CD14-positive monocyte (primary cell): ENCODE measurements at regions not wholly inside any gene's neighbourhood (a gene's known extent, or its start where the extent isn't known, plus 50 kb on each side); places are given as distances from the start of the nearest gene placed in this dataset.

Experiments
- DNase-seq, 3 donors: peaks; one replicate each; pipeline ENCODE4 v3.0.0-alpha.2; 2011 to 2022
- H2AFZ ChIP-seq: 2 replicates; pipeline ENCODE4 v1.6.0; 2012; ENCODE audit warnings: mild to moderate bottlenecking, low read depth, low read length, inconsistent platforms; ENCODE audit not compliant: insufficient read depth, poor library complexity, severe bottlenecking
- H3K27ac ChIP-seq, 2 donors: 1 replicate in 1 of 2; 2 replicates in 1 of 2; pipeline ENCODE4 v1.5.1; 2012 to 2013; ENCODE audit warnings: low read length in 2 of 2, control low read depth in 1 of 2, inconsistent platforms in 1 of 2, low read depth in 1 of 2, mild to moderate bottlenecking in 1 of 2
- H3K27me3 ChIP-seq, 2 donors: one replicate each; pipeline versions ENCODE4 v1.6.0 to v1.6.1; 2011 to 2013; ENCODE audit warnings: low read length in 2 of 2; ENCODE audit not compliant: control insufficient read depth in 2 of 2, insufficient read depth in 2 of 2
- H3K36me3 ChIP-seq, 2 donors: replicated peaks in 1 of 2; 1 replicate in 1 of 2; 2 replicates in 1 of 2; pipeline versions ENCODE4 v1.5.1 to v1.6.1; 2012 to 2013; ENCODE audit warnings: low read length in 2 of 2, control low read depth in 1 of 2, inconsistent platforms in 1 of 2, mild to moderate bottlenecking in 1 of 2; ENCODE audit not compliant: insufficient read depth in 2 of 2, control insufficient read depth in 1 of 2
- H3K4me1 ChIP-seq, 2 donors: 1 replicate in 1 of 2; 2 replicates in 1 of 2; pipeline versions ENCODE4 v1.5.1 to v1.6.1; 2012 to 2013; ENCODE audit warnings: low read length in 2 of 2, control low read depth in 1 of 2, inconsistent platforms in 1 of 2, mild to moderate bottlenecking in 1 of 2, moderate library complexity in 1 of 2; ENCODE audit not compliant: insufficient read depth in 2 of 2, control insufficient read depth in 1 of 2
- H3K4me2 ChIP-seq: replicated peaks from 2 replicates; pipeline ENCODE3; 2012; ENCODE audit warnings: low read length, moderate library complexity, mild to moderate bottlenecking; ENCODE audit not compliant: poor library complexity, severe bottlenecking; ENCODE audit errors: extremely low read depth
- H3K4me3 ChIP-seq, 3 experiments: fragments of 200-600 bp in 1 of 3; sonication (generic) in 1 of 3; replicated peaks in 1 of 3; 1 replicate in 2 of 3; 2 replicates in 1 of 3; pipeline ENCODE4 v1.5.1; 2011 to 2013; ENCODE audit warnings: low read length in 3 of 3, mild to moderate bottlenecking in 3 of 3, control low read depth in 2 of 3, low read depth in 2 of 3, inconsistent platforms in 1 of 3, moderate library complexity in 1 of 3
- H3K79me2 ChIP-seq: 2 replicates; pipeline ENCODE4 v1.6.0; 2012; ENCODE audit warnings: mild to moderate bottlenecking, control low read depth, inconsistent platforms, low read length, moderate library complexity; ENCODE audit not compliant: insufficient read depth
- H3K9ac ChIP-seq: 2 replicates; pipeline ENCODE4 v1.6.0; 2017; ENCODE audit warnings: low read length, mild to moderate bottlenecking; ENCODE audit not compliant: insufficient read depth, poor library complexity, severe bottlenecking
- H3K9me3 ChIP-seq, 2 donors: replicated peaks in 1 of 2; 1 replicate in 1 of 2; 2 replicates in 1 of 2; pipeline versions ENCODE4 v1.5.1 to v1.6.1; 2012 to 2013; ENCODE audit warnings: low read length in 2 of 2, control low read depth in 1 of 2; ENCODE audit not compliant: control insufficient read depth in 1 of 2, insufficient read depth in 1 of 2
- H4K20me1 ChIP-seq: 2 replicates; pipeline ENCODE4 v1.6.0; 2012; ENCODE audit warnings: mild to moderate bottlenecking, low read length, control low read depth, moderate library complexity; ENCODE audit not compliant: insufficient read depth
- H3K27ac Mint-ChIP-seq, 7 donors: one replicate each; pipeline ENCODE4 v1.8.0; 2020; ENCODE audit warnings: mild to moderate bottlenecking in 7 of 7, mixed read lengths in 7 of 7, moderate library complexity in 6 of 7, inconsistent platforms in 2 of 7
- H3K27me3 Mint-ChIP-seq, 3 donors: one replicate each; pipeline ENCODE4 v1.8.0; 2021 to 2022; ENCODE audit warnings: low read depth in 3 of 3, mild to moderate bottlenecking in 3 of 3, mixed read lengths in 3 of 3, moderate library complexity in 3 of 3, inconsistent platforms in 1 of 3
- H3K36me3 Mint-ChIP-seq, 2 donors: one replicate each; pipeline ENCODE4 v1.8.0; 2020; ENCODE audit warnings: mixed read lengths in 2 of 2, inconsistent platforms in 1 of 2, mild to moderate bottlenecking in 1 of 2
- H3K4me1 Mint-ChIP-seq: one replicate; pipeline ENCODE4 v1.8.0; 2020; ENCODE audit warnings: mild to moderate bottlenecking, mixed read lengths
- H3K4me3 Mint-ChIP-seq, 2 donors: one replicate each; pipeline ENCODE4 v1.8.0; 2020; ENCODE audit warnings: mild to moderate bottlenecking in 2 of 2, mixed read lengths in 2 of 2, moderate library complexity in 1 of 2
- H3K9me3 Mint-ChIP-seq, 7 donors: one replicate each; pipeline ENCODE4 v1.8.0; 2020 to 2022; ENCODE audit warnings: mixed read lengths in 7 of 7, mild to moderate bottlenecking in 6 of 7, moderate library complexity in 6 of 7, inconsistent platforms in 2 of 7
- WGBS: methylation state at CpG from one replicate; pipeline ENCODE4 v1.1.5; 2013; ENCODE audit warnings: missing lambda C conversion rate; ENCODE audit not compliant: insufficient coverage; 5-methylcytosine and 5-hydroxymethylcytosine counted together
- intact Hi-C, 2 donors: fragments of 100-400 bp; cut with micrococcal nuclease; formaldehyde crosslinking; loops; one replicate each; pipeline versions ENCODE4 v1.15.0 to v1.15.1; 2023
- TF ChIP-seq, protein P1 (sequence below): fragments of 200-600 bp; IDR thresholded peaks from one replicate; pipeline ENCODE4 v1.8.0; 2022; ENCODE audit warnings: antibody characterized with exemption, mild to moderate bottlenecking

DNA sequence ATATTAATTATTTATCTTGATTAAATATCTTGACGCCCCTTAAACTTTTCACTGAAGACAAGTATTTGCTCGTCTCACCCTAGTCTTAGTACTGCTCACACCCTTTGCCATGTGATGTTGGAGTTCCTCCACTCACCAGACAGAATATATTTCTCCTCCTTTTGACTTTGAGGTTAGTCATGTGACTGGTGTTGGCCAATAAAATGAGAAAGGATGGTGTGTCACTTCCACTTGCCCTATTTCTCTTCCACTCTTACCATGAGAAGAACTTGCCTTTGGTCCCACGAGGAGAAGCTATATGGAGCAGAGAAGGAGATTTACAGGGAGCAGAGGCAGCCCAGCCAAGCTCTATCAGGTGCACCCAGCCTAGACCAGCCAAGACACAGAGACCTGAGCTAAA is 64.9 kb upstream of the TAB2 start:
- no CpG with 5 or more reads among the region's 3 CpGs for WGBS
- Mint-ChIP-seq H3K9me3 (peaks cover 2 to 6% (median 4%) of the 10 kb centered on the region in 7 donors), H3K4me3 (no peak overlapping the region), H3K36me3 (peaks cover 3 to 4% of the 10 kb centered on the region in 2 donors), H3K27me3 (peaks cover 0 to 3% (median 3%) of the 10 kb centered on the region in 3 donors), H3K27ac (peak overlapping the region in 5 of 7 donors; percentile 50 to 77 (median 60)), H3K4me1 (peaks cover 83% of the 10 kb centered on the region)
- Histone ChIP-seq H3K9ac (no peak overlapping the region), H2AFZ (no peak overlapping the region), H3K36me3 (no peaks in the 10 kb centered on the region), H4K20me1 (no peaks in the 10 kb centered on the region), H3K9me3 (no peaks in the 10 kb centered on the region), H3K4me3 (no peak overlapping the region), H3K4me1 (peaks cover 83 to 92% of the 10 kb centered on the region in 2 donors), H3K27ac (peak overlapping the region in 1 of 2 donors; percentile 56), H3K27me3 (no peaks in the 10 kb centered on the region), H3K79me2 (peaks cover 18% of the 10 kb centered on the region), H3K4me2 (no peak overlapping the region)
- peak in 1 of 3 donors; percentile 39 for DNase-seq
- TF ChIP-seq, protein P1, sequence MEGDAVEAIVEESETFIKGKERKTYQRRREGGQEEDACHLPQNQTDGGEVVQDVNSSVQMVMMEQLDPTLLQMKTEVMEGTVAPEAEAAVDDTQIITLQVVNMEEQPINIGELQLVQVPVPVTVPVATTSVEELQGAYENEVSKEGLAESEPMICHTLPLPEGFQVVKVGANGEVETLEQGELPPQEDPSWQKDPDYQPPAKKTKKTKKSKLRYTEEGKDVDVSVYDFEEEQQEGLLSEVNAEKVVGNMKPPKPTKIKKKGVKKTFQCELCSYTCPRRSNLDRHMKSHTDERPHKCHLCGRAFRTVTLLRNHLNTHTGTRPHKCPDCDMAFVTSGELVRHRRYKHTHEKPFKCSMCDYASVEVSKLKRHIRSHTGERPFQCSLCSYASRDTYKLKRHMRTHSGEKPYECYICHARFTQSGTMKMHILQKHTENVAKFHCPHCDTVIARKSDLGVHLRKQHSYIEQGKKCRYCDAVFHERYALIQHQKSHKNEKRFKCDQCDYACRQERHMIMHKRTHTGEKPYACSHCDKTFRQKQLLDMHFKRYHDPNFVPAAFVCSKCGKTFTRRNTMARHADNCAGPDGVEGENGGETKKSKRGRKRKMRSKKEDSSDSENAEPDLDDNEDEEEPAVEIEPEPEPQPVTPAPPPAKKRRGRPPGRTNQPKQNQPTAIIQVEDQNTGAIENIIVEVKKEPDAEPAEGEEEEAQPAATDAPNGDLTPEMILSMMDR: no peak
- intact Hi-C loops: no loop called here

DNA sequence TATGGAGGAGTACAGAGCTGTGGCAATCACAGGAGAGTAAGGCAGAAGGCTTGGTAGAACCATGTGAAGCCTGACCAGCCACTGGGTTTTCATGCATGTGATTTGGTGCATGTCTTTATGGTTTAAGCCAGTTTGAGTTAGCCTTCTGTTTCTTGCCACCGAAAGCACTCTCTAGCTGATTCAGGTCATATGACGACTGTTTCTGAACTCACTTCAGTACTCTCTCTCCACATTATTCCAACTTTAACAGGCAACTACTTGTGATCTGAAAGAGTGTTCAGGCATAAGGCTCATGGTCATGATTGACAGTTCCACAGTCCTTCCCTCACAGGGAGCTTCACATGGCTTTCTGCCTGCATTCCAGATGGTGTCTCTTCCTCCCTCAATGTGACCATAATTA is 63.3 kb upstream of the TAB2 start:
- TF ChIP-seq, protein P1: no peak
- H3K36me3 ChIP-seq: no peaks in the 10 kb centered on the region
- WGBS: no CpG with 5 or more reads among the region's 2 CpGs
- no peaks in the 10 kb centered on the region for H4K20me1 ChIP-seq
- H3K27ac Mint-ChIP-seq: peak overlapping the region in 4 of 7 donors; percentile 11 to 57 (median 33)
- peaks cover 6% of the 10 kb centered on the region for H3K79me2 ChIP-seq
- H3K27me3 Mint-ChIP-seq: peaks cover 0 to 4% (median 3%) of the 10 kb centered on the region in 3 donors
- peaks cover 3 to 4% of the 10 kb centered on the region in 2 donors for H3K36me3 Mint-ChIP-seq
- H3K4me3 Mint-ChIP-seq: no peak overlapping the region
- H3K27me3 ChIP-seq: no peaks in the 10 kb centered on the region
- peaks cover 2 to 6% (median 4%) of the 10 kb centered on the region in 7 donors for H3K9me3 Mint-ChIP-seq
- H3K9ac ChIP-seq: no peak overlapping the region
- no peak overlapping the region for H3K4me3 ChIP-seq
- peaks cover 83 to 92% of the 10 kb centered on the region in 2 donors for H3K4me1 ChIP-seq
- no peak overlapping the region for H2AFZ ChIP-seq
- intact Hi-C loops: no loop called here
- H3K4me2 ChIP-seq: no peak overlapping the region
- H3K4me1 Mint-ChIP-seq: peaks cover 83% of the 10 kb centered on the region
- no peaks in the 10 kb centered on the region for H3K9me3 ChIP-seq
- no peak for DNase-seq
- no peak overlapping the region for H3K27ac ChIP-seq
